Progenitor cell of endocrine pancreas (in vitro differentiated cells): ENCODE measurements at regions not wholly inside any gene's neighbourhood (a gene's known extent, or its start where the extent isn't known, plus 50 kb on each side); places are given as distances from the start of the nearest gene placed in this dataset.
A peak's percentile ranks its signal among the peaks of the same experiment; 100 is the strongest.

ENCODE experiments used
- DNase-seq: peaks from one replicate; pipeline ENCODE4 v3.0.0; 2021; ENCODE audit warnings: low spot score; ENCODE audit not compliant: unreplicated experiment
- H3K27ac Mint-ChIP-seq: 2 replicates; pipeline ENCODE4 v1.8.0; 2021; ENCODE audit warnings: mild to moderate bottlenecking, moderate library complexity, mixed read lengths
- H3K27me3 Mint-ChIP-seq: 2 replicates; pipeline ENCODE4 v1.8.0; 2021; ENCODE audit warnings: mixed read lengths
- H3K36me3 Mint-ChIP-seq: 2 replicates; pipeline ENCODE4 v1.8.0; 2022; ENCODE audit warnings: mixed read lengths; ENCODE audit not compliant: insufficient read depth
- H3K4me1 Mint-ChIP-seq: 2 replicates; pipeline ENCODE4 v1.8.0; 2021; ENCODE audit warnings: low read depth, mixed read lengths
- H3K4me3 Mint-ChIP-seq: 2 replicates; pipeline ENCODE4 v1.8.0; 2021; ENCODE audit warnings: low read depth, mild to moderate bottlenecking, moderate library complexity, mixed read lengths
- H3K9me3 Mint-ChIP-seq: 2 replicates; pipeline ENCODE4 v1.8.0; 2021; ENCODE audit warnings: low read depth, mixed read lengths
- TF ChIP-seq, protein P1 (sequence below): fragments of 200-600 bp; sonication (generic); IDR thresholded peaks from one replicate; pipeline ENCODE4 v1.5.0; 2021; ENCODE audit warnings: antibody characterized with exemption, mild to moderate bottlenecking; ENCODE audit not compliant: unreplicated experiment

DNA sequence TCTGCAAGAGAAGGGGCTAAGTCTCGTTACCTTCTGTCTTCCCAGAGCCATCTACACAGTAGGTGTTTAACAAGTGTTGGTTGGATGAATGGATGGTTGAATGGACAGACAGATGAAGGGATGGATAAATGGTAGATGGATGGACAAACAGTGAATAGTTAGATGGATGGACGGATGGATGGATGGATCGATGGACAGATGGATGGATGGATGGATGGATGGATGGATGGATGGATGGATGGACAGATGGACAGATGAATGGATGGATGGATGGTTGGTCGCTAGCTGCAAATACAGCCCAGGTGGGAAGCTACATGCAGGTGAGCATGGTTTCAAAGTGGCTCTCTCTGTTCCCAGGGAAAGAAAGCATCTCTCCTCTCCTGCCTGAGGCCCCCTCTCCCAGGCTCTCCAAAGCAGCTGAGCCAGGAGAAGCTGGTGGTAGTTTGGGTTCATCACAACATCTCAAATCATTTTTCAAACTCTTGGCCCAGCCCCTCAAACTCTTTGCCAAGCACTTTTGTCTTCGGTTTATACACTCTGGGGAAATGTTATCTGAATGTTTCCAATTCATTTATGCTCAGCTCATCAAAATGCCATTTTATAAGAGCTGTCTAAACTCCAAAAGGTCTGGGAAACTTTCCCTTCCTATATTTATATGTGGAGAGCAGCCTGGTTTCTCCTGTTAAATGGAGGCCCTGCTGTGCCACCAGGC, 192.7 kb downstream of the ANAPC1 start:
- no peak overlapping the region for H3K4me3 Mint-ChIP-seq
- H3K27ac Mint-ChIP-seq, result no peak overlapping the region
- H3K4me1 Mint-ChIP-seq, result peaks cover 8% of the 10 kb centered on the region
- TF ChIP-seq, protein P1, sequence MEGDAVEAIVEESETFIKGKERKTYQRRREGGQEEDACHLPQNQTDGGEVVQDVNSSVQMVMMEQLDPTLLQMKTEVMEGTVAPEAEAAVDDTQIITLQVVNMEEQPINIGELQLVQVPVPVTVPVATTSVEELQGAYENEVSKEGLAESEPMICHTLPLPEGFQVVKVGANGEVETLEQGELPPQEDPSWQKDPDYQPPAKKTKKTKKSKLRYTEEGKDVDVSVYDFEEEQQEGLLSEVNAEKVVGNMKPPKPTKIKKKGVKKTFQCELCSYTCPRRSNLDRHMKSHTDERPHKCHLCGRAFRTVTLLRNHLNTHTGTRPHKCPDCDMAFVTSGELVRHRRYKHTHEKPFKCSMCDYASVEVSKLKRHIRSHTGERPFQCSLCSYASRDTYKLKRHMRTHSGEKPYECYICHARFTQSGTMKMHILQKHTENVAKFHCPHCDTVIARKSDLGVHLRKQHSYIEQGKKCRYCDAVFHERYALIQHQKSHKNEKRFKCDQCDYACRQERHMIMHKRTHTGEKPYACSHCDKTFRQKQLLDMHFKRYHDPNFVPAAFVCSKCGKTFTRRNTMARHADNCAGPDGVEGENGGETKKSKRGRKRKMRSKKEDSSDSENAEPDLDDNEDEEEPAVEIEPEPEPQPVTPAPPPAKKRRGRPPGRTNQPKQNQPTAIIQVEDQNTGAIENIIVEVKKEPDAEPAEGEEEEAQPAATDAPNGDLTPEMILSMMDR, result no peak
- peaks cover 22% of the 10 kb centered on the region for H3K9me3 Mint-ChIP-seq
- peaks cover 3% of the 10 kb centered on the region for H3K27me3 Mint-ChIP-seq
- peaks cover 2% of the 10 kb centered on the region for H3K36me3 Mint-ChIP-seq
- no peak for DNase-seq

GRCh38 chr2:111692311-111692710, 191.7 kb downstream of the ANAPC1 start:
- peaks cover 3% of the 10 kb centered on the region for H3K27me3 Mint-ChIP-seq
- TF ChIP-seq, protein P1, result peak; percentile 44
- no peak overlapping the region for H3K27ac Mint-ChIP-seq
- peaks cover 8% of the 10 kb centered on the region for H3K4me1 Mint-ChIP-seq
- peaks cover 22% of the 10 kb centered on the region for H3K9me3 Mint-ChIP-seq
- no peak for DNase-seq
- peaks cover 2% of the 10 kb centered on the region for H3K36me3 Mint-ChIP-seq
- no peak overlapping the region for H3K4me3 Mint-ChIP-seq

GRCh38 chr2:111694700-111695101, 189.3 kb downstream of the ANAPC1 start:
- Mint-ChIP-seq H3K4me3 (no peak overlapping the region), H3K27me3 (peaks cover 3% of the 10 kb centered on the region), H3K9me3 (peaks cover 22% of the 10 kb centered on the region), H3K4me1 (peaks cover 11% of the 10 kb centered on the region), H3K27ac (peak overlapping the region; percentile 67), H3K36me3 (peaks cover 2% of the 10 kb centered on the region)
- TF ChIP-seq, protein P1, result no peak
- DNase-seq, result no peak

DNA sequence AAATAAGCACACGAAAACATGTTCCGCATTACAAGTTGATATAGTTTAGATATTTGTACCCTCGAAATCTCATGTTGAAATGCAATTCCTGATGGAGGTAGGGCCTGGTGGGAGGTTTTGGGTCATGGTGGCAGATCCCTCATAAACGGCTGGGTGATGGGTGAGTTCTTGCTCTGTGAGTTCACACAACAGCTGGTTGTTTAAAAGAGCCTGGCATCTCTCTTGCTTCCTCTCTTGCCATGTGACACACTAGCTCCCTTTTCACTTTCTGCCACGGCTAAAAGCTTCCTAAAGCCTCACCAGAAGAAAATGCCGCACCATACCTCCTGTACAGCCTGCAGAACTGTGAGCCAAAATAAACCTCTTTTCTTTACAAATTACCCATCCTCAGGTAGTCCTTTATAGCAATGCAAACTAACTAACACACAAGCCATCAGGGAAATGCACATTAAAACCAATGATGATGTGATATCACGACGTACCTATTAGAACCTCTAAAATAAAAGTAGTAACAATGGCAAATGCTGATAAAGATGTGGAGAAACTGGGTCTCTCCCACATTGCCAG, 188.5 kb downstream of the ANAPC1 start:
- peaks cover 22% of the 10 kb centered on the region for H3K9me3 Mint-ChIP-seq
- TF ChIP-seq, protein P1, result no peak
- peaks cover 11% of the 10 kb centered on the region for H3K4me1 Mint-ChIP-seq
- H3K36me3 Mint-ChIP-seq, result peaks cover 2% of the 10 kb centered on the region
- no peak overlapping the region for H3K4me3 Mint-ChIP-seq
- H3K27me3 Mint-ChIP-seq, result peaks cover 3% of the 10 kb centered on the region
- DNase-seq, result no peak
- H3K27ac Mint-ChIP-seq, result no peak overlapping the region

DNA sequence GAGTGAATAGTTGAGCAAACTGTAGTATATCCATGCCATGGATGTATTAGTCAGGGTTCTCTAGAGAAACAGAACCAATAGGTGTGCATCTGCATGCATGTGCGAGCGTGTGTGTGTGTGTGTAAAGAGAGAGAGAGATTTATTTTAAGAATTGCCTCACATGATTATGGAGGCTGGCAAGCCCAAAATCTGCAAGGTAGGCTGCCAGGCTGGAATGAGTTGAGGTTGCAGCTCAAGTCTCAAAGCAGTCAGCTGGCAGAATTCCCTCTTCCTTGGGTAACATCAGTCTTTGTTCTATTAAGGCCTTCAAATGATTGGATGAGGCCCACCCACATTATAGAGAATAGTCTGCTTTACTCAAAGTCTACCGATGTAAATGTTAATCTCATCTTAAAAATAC, 187.8 kb downstream of the ANAPC1 start:
- Mint-ChIP-seq H3K9me3 (peaks cover 22% of the 10 kb centered on the region), H3K36me3 (peaks cover 2% of the 10 kb centered on the region), H3K27me3 (peaks cover under 1% of the 10 kb centered on the region), H3K4me1 (peaks cover 11% of the 10 kb centered on the region), H3K27ac (no peak overlapping the region), H3K4me3 (no peak overlapping the region)
- TF ChIP-seq, protein P1, result no peak
- DNase-seq, result no peak
